ENCODE measurements at regions not wholly inside any gene's neighbourhood (a gene's known extent, or its start where the extent isn't known, plus 50 kb on each side); places are given as distances from the start of the nearest gene placed in this dataset.
A peak's percentile ranks its signal among the peaks of the same experiment; 100 is the strongest.

DNA sequence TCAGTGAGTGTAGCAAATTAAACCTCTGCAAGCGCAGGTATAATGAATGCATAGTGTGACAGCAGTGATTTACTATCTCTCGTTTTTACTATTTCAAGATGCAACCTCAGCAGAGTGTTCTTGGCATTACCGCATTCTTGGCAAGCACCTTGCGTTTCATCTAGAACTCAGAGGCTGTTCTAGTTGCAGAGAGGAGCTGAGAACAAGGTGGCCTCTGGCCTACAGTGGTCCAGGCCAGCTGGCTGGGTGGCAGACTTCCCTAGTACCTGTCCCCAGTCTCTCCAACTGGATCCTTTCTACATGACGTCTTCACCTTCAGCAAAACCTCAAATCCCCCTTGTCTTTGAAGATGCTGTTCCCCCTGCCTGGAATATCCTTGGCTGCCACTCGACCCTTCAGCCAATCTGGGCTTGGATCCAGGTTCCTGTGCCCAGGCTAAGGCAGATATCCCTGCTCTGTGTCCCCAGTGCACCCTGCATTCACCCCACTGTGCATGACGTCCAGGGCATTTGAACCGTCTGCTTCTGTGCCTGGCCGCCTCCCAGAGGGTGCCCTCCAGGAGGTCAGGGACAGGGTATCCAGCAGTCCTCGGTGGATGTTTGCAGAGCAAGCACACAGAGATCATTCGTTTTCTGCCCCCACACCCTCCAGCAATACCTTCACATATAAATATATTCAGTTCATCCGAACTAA, 120.4 kb upstream of the CPEB4 start:
- DNase-seq: no peak

DNA sequence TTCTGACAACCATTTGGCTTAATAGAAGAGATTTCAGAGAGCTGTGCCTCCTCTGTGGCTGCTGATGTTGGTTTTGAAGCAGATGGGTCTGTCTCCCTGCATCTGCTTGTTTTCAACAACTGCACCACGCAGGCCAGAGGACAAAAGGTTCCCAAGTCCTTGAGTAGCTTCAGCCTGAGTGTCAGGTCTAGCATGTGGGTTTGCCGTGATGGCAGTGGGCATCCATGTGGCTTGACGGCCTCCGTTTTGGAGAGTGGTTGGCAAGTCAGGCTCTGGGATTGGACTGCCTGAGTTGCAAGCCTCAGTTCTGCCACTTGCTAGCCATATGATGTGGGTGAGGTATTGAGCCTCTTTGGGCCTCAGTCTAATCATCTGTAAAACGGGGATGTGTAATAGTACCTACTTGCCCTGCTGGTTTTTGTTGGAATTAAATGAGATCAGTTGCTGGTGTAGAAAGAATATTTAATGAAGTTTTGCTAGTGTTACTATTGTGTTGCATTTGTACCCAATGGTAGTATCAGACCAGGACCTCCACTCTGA, 119.8 kb upstream of the CPEB4 start:
- no peak for DNase-seq

DNA sequence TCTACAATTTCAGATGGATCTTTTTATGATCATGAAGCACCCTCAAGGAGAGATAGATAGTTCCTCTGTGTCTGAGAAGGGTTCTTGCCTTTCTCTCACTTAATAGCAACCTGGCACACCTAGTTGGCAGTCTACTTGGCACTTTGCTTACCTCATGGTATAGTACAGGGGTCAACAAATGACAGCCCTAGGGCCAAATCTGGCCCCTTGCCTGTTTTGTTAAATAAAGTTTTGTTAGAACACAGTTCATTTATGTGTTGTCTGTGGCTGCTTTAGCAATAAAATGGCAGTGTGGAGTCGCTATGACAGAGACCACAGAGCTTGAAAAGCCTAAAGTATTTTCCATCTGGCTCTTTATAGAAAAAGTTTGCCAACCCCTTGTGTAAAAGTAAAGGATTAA, 119.3 kb upstream of the CPEB4 start:
- no peak for DNase-seq

DNA sequence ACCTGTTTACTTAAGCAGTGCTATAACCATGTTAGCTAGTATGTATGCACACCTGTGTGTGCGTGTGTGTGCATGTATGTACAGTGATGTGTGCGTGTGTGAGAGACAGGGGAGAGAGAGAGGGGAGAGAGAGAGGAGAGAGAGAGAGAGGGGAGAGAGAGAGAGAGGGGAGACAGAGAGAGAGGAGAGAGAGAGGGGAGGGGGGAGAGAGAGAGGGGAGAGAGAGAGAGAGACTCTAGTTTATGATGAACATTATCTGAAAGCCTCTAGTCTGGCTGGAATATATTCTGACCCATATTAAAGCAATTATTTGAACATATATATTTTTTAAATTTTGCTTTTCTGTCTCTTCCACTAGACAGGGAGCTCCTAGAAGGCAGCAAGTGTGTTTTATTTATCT, 117.5 kb upstream of the CPEB4 start:
- DNase-seq: no peak

DNA sequence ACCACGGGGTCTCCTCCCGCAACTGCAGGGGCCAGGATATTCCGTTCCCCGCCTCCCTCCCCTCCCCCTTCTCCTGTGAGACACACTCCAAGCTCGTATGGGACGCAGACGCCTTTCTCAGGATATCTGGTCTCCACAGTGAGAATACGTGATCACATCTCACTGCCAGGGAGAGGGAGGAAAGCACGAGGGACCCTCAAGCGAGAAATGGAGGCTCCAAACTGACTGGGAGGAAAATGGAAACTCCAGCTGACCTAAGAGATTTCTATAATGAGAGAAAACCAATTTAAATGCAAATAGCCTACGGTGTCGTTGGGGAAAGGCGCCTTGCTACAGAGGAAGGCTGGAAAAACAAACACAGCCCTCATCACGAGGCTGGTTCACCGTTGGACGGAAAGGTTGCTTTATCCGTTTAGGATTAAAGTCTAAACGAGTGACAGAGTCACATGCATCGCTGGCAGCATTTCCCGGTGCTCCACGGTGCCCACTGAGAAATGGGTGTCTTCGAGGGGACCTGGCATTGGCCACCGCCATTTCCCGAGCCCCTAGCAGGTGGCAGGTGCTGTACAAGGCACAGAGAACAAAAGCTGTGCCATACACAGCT, 116.9 kb upstream of the CPEB4 start:
- DNase-seq: no peak

DNA sequence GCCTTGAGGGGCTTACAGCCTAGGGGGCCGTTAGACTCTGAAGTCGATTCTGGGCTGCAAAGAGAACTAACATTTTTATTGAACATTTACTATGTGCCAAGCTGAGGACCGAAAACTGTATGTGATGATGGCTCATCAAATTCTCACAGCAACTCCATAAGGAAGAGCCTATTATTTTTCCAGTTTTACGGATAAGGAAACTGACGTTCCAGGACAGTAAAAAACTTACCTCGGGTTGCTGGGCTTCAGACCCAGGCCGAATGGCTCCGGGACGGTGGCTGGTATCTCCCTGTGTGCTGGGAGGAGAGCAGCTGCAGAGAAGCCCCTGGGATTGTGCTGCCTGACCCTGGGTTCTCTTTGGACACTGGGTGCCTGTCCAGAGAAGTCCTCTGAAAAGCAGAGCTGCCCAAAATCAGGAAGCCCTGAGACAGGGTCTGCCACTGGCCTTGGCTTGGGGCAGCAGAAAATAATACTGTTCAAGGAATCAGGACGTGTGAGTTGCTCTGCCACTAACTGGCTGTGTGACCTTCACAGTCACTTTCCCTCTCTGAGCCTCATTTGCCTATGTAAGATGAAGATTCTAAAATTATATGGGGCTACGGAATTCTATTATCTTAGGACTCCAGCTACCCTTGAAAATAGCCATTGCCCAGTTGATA, 116.3 kb upstream of the CPEB4 start:
- DNase-seq: no peak

DNA sequence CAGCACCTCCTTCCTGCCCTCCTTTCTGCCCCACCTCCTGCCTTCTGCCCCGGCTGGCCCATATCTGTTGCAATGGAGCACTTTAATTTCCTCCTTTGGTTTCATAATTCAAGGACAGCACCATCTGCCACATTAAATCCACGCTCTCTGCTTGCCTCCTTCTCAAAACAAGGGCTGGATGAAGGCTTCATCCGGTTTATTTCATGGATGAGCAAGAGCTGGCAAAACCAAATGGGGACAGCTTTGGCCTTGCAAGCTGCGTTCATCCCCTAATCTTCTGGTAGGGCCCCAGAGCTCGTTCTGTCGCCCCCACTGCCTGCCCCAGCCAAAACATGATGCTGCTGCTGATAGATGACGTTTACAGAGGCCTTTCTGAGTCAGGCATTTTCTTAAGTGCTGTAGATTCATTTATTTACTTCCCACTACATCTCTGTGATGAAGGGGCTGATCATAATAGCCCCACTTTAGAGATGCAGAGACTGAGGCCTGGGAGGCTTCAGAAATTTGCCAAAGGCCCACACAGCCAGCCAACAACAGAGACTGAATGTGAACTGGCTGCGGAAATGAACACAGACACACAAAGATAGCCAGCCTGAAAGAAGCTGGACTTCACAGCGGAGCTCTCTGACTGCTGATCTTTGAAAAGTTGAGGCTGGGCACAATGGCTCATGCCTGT, 115.6 kb upstream of the CPEB4 start:
- peak; percentile 63 for DNase-seq

DNA sequence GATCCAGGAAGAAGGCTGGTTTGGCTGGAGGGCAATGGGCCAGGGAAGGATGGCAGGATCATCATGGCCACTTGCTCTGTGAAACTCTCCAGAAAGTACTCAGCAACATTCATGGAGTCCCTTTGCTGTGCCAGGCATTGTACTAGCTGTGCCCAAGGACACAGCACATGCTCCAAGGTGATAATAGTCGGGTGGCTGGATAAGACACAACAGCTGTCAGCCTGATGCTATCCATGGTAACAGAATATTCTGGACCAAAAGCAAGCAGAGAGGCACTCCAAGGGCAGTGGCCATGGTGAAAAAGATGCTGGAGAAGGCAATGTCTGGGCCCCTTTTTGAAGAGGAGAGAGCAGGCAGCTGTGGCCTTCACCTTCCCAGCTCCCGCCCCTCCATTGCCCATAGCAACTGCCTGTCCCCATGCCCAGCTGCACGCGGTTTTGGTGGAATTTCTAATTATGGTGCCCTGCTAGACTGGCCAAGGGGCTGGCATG, 113.8 kb upstream of the CPEB4 start:
- no peak for DNase-seq

DNA sequence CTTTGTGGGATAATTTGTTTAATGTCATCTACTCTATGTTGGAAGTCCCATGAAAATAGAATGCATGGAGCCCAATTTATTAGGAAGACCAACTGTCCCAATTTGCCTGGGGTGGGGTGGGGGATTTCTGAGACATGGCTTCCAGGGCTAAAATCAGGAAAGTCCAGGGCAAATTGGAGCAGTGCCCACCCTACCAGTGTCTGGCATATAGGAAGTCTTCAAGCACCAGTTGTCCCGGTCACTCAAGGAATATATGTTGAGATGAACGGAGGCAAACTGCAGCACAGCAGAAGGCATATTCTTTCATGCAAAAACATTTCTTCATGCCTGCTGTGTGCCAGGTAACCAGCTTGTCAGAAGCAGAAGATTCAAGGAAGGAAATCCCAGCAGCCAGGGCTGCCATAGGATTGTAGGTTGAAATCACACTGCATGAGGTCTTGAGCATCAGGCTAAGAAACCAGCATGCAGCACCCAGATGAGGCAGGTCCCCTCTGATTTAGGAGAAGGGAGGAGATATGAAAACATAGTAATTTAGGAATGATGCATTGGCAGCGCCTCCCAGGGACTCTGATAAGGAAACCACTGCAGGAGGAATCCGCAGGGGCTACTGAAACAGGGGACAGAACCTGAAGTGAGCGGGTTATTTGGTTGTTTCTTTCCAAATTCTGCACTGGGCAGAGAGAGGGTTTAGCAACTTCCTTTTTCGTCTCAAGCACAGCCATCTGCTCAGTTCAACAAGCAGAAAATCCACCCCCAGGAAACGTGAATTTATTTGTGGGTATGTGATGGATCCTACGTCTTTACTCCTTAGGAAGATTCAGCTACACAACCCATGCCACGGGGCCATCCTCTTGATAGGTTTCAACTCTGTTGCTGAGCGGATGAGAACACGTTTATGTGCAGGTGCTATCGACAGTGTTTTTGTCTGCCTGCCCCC, 112.6 kb upstream of the CPEB4 start:
- DNase-seq: peak; percentile 44

DNA sequence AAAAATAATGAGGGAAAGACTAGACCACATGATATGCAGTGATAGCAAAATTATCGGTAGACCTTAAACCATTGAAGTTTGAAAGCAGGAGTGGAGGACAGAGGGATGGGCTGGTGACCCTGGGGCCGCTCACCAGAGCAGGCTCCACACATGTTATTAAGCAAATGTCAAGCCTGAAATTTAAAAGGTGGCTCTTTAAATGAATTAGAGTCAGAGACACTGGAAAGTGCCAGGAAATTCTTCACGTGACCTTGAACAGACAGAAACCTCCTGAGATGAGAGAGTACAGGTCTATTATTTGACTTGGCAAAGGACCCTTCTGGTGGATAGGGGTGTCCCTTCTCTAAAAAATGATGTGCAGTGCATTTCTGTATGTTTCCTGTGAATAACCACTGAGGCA, 111.0 kb upstream of the CPEB4 start:
- no peak for DNase-seq

DNA sequence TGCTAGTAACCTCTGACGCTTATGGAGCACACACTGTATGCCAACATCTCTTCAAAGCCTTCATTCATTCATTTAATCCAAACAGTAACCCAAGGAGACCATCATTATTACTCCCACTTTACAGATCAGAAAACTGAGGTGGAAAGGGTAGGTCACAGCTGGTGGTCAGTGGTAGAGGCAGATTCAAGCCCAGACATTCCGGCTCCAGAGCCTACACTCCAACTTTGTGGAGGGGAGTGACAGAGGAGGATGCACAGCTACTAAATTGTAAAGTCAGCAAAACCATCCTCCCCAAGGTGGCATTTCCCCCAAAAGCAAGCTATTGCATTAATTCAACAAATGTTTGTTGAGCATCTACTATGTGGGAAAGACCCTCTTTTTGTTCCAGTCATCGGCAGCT, 110.5 kb upstream of the CPEB4 start:
- no peak for DNase-seq

DNA sequence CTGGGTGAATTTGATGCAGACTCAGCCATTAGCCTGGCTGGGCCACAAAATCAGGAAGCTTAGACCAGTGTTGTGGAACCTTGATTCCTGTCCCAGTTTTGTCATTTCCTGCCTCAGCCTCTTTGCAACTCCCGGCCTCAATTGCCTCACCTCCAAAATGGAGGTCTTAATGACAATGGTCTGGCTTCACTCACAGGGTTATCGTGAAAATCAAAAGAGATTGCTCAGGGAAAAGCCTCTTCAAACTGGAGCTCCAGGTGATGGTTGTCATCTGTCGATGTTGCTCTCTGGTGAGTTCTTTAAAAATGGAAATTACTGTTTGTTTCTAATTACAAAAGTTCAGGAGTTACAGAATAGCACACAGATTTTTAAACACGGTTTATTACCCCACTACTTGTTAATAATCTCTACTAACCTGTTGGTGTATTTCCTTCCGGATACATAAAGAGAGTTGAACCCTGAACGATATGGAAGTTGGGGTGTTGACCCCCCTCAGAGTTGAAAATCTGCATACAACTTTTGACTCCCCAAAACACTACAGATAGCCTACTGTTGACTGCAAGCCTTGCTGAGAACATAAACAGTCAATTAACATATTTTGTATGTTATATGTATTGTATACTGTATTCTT, 109.9 kb upstream of the CPEB4 start:
- peak; percentile 82 for DNase-seq

DNA sequence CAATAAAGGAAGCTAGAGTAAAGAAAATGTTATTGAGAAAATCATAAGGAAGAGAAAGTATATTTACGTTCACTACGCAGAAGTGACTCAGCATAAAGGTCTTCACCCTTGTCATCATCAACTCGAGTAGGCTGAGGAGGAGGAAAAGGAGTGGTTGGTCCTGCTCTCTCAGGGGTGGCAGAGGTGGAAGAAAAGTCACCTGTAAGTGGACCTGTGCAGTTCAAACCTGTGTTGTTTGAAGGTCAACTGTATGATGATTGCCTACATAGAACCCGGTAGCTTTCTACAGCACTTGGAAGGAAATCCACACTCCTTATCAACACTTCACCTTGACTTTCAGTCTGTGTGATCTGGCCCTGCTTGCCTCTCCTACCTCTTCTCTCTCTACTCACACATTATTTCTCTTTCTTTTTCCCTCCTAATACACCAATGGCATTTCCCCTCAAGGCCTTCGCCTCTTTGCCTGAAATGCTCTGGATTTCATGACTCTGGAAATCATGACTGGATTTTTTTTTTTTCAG, 109.3 kb upstream of the CPEB4 start:
- peak; percentile 83 for DNase-seq

DNA sequence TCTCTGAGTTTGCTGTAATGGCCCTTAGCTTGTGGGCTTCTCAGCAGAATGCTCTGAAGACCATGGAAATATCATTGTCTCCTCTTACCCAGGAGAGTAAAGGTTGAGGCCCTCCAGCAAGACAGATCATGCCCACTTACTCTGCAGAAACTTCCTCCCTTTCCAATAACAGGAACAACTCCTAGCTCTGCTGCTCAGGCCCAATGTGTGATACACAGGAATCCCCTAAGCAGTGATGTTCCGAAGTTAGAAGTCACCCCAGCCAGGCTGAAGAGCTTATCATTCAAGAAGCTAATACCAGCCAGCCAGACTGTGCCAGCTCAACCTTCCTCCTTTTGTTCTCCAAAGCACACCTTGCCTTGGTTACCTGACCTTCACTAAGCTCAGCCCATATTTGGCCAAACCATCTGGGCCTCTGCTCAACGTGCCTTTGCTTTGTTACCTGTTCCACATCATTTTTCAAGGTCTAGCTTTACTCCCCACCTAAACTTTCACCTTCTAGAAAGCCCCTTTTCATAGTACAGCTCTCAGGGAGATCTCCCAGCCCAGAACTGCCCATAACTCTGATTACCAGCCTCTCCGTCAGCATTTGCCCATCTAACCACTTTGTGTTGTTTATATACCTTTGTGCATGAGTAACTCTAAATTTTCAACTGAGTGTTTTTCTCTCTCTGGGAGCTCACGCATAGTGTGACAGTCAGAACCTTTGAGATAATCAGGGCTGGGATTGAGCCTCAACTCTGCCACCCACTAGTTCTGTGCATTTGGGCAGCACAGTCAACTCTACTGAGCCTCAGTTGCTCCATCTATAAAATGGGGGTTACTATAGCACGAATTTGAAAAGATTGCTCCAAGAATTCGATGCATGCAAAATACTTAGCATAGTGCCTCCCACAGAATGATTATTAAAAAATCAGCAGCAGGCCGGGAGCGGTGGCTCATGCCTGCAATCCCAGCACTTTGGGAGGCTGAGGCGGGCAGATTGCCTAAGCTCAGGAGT, 107.6 kb upstream of the CPEB4 start:
- peak; percentile 44 for DNase-seq

DNA sequence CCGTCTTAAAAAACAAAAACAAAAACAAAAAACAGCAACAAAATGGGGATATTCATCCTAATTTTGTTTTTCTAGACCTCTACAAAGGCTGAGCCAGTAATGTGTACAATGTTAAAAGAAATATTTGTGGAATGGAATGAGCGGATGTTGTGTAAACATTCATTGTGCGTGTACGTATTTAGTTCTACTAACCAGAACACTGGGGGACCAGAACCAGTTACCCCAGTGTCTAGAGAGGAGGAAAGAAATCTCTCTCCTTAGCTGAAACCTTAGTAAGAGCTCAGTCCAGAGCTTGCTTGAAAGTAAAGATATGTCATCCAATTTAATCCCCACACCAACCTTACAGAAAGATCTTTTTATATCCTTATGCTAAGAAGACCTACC, 106.7 kb upstream of the CPEB4 start:
- DNase-seq: no peak

DNA sequence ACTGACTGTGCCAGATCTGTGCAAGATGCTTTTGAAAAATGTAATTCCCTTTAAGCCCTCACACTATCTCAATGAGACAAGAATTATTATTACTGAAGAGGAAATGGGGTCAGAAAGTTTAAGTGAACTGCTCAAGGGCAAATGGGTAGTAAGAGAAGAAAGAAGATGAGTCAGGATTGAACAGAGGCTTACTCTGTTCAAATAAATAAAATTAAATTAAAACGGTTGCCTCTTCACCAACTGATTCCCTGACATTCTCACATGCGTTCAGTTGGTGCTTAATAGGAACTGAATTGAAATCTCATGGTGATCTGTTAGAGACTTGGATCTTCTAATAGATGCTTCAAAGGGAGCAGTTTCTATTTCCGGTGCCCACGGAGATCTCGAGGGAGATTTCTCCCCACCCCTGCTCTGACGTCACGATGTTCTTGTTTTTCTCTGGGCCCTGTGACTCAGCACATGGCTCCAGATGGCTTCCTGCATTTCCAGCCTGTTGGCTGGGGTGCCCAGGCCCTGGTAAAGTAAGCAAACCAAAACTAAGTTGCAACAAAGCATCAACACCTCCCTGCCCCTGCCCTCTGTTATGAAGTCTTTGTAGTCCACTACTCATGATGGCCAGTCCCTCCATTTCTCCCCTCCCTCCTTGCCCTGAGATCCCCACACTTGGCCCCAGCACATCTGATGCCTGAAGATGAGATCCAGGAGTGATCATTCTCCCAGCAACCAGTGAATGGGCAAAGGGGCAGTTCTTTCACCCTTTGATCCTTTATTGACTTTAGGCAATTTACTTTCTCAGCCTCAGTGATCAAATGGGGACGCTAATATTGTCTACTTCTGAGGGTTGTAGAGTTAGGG, 106.1 kb upstream of the CPEB4 start:
- DNase-seq: peak; percentile 96

DNA sequence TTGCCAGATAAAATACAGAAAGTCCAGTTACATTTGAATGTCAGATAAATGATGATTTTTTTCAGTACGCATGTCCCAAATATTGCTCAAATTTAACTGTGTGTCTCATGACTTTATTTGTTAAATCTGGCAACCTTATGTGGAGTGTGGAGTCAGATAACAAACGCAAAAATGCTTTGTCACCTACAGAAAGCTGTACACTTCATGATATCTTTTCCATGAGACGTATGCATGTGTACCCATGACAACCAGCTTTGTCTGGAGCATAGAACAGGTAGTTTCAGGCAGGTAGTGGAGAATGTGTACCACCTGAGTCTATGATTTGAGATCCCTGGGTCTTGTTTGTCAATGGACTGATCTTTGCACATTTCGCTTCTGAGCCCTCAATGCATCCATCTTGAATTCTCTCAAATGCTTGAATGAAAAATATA, 105.5 kb upstream of the CPEB4 start:
- no peak for DNase-seq

DNA sequence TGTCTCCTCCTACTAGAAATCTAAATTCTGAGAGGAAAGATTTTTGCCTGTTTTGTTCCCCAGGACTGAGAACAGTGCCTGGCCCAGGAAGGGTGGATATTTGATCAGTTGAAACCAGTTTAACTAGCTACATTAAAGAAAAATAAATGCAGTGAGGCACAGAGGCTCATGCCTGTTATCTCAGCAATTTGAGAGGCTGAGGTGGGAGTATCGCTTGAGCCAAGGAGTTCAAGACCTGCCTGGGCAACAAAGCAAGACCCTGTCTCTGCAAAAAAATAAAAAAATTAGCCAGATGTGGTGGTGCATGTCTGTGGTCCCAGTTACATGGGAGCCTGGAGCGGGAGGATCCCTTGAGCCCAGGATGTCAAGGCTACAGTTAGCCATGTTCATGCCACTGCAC, 104.8 kb upstream of the CPEB4 start:
- DNase-seq: no peak

DNA sequence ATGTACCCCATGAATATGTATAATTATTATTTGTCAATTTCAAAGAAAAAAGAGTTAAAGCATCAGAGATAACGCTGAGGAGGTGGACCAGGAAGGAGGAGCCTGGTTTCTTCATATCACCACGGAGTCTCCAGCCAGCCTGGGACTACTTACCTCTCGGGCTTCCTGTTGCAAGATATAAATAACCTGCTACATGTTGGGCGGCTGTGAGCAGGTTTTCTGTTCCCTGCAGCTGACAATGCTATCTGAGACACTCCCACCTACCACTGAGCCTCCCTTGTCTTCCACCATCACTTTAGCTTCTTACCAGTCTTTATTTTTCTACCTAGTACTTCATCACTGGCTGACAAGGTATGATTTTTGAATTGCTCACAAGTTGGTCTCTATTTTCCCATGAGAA, 102.7 kb upstream of the CPEB4 start:
- no peak for DNase-seq
